Stimulated activated naive CD8-positive, alpha-beta T cell treated with anti-CD3 and anti-CD28 coated beads, Interleukin-15, Interleukin-2, amounts not matched to agents 100 U/mL and 50 U/mL, for 24 hours (primary cell): ENCODE measurements at regions not wholly inside any gene's neighbourhood (a gene's known extent, or its start where the extent isn't known, plus 50 kb on each side); places are given as distances from the start of the nearest gene placed in this dataset.

Experiments
- ATAC-seq: fragments of 150-1000 bp; cut with Tn5 transposase; one replicate; pipeline ENCODE4 v1.10.0; 2021
- DNase-seq: peaks from one replicate; pipeline ENCODE4 v3.0.0; 2021

DNA sequence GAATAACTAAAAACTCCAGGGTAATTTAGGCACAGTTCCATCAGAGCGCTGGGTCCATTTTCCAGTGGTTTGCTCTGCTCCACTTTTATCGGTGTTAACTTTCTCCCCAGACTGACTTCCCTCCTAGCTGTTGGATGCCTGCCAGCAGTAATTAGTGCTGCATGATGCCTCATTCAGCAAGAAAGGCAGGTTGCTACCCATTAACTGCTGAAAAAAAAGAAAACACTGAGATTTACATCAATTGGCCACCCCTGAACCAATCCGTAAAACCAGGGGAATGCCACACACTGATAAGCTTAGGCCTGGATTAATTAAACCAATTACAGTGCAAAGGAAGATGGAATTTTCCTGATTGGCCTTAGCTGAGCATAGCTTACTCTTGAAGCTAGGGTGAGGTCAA is 182.4 kb upstream of the CXXC4 start:
- no peak for ATAC-seq
- DNase-seq: no peak

- ATAC-seq (no peak), DNase-seq (no peak)
Measured at GRCh38 chr4:104682311-104682710, 187.6 kb upstream of the CXXC4 start.

DNA sequence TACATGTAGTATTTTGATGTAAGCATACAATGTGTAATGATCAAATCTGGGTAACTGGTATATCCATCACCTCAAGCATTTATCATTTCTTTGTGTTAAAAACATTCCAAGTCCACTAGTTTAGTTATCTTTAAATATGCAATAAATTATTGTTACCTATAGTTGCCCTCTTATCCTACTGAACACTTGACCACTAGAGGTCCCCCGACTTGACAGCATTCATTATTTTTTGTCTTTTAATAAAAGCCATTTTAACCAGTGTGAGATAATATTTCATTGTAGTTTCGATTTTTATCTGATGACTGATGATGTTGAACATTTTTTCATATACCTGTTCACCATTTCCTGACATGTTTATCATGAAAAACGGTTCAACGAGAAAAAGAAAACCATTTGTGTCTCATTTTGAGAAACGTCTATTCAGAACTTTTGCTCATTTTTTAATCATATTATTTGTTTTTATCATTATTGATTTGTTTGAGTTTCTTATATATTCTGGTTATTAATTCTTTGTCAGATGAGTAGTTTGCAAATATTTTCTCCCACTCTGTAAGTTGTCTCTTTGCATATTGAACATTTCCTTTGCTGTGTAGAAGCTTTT is 199.0 kb upstream of the CXXC4 start:
- DNase-seq (no peak), ATAC-seq (no peak)

- ATAC-seq: no peak
Measured at GRCh38 chr4:104716584-104716983, 221.9 kb upstream of the CXXC4 start.

GRCh38 chr4:104719539-104720230 is 225.0 kb upstream of the CXXC4 start:
- DNase-seq (no peak), ATAC-seq (no peak)

More at GRCh38 chr4:104716584-104716983, 221.9 kb upstream of the CXXC4 start:
- DNase-seq: no peak

DNA sequence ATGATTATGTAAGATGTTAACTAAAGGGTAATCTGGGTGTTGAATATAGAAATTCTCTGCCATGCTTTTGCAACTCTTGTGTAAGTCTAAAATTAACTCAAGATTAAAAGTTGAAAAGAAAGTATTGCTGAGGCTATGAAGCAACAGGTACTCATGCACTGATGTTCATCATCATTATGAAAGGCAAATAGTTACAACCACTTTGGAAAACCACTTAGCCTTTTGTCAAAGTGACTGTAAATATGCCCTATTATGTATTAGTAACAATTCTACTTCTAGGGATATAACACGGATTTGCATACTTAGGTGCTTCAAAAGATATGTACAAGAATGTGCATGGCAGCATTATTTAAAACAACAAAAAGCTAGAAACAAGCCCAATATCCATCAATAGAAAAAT is 227.8 kb upstream of the CXXC4 start:
- DNase-seq (no peak), ATAC-seq (no peak)

GRCh38 chr4:104726002-104726401 is 231.3 kb upstream of the CXXC4 start:
- DNase-seq (no peak), ATAC-seq (no peak)

DNA sequence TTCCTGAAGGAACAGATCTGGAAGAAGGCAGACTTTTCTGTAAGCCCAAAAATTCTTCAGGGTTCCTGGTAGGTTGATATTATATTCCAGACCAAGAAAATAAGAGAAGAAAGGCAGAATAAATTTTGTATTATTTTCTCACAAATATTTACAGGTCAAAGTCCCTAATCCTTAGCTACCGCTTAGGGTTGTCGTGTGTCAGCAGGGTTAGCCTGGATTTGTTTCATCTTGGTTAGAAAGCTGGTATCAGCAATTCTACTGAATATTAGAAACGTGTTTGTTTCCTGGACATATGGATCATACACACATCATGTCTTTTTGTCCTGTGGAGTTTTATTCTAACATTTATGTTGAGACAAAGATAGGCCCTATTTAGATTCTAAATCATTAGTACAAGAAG is 232.9 kb upstream of the CXXC4 start:
- no peak for DNase-seq
- ATAC-seq: no peak

DNA sequence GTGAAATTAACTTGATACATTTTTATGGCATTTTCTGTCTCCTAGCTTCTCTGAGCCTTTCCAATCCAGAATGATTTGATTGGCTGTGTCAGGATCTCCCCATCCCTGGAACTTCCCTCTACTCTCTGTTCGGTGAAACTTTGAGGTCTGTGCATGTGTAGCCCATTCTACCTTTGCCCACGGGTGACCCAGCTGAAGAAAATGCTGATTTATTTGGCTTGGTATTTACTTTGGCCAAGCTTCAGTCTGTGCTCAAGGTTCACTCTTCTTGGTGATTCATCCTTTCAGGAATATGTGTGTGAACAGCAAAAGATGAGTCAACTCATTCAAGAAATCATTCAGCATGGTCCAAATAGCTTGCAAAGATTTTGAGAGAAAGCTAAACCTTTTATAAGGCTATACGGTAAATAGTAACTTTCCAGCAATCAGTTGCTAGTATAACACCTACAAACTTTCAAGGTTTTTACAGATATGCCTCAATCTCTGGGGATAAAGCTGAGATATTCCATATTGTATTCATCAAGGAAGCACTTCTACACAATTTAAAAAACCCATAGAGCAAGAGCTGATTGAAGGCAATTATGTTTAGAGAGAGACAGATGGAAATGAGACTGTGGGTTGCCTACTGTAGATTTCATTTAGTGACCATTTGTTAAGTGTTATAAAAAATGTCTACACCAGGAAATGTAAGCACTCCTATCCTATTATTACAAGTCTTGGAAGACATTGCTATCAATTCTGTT is 233.9 kb upstream of the CXXC4 start:
- peak; percentile 32 for ATAC-seq
- DNase-seq: no peak

DNA sequence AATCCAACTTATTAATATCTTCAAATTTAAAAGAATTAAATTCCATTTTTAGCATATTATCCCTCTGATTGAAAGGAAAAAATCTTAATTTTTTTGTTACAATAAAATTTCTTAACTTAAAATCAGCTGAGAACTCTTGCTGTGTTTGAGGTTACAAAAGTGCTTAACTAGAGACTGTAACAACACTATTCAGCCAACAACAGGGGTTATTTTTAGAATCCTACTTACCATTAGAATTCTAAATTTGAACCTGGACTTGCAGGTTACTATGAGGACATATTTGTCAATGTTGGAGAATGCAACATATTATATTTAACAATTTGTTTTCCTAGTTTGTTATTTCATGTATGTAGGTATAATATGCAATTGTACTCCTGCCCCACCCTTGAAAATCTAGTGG is 238.1 kb upstream of the CXXC4 start:
- DNase-seq (no peak), ATAC-seq (no peak)

GRCh38 chr4:104735174-104735573 is 240.5 kb upstream of the CXXC4 start:
- ATAC-seq (no peak), DNase-seq (no peak)

DNA sequence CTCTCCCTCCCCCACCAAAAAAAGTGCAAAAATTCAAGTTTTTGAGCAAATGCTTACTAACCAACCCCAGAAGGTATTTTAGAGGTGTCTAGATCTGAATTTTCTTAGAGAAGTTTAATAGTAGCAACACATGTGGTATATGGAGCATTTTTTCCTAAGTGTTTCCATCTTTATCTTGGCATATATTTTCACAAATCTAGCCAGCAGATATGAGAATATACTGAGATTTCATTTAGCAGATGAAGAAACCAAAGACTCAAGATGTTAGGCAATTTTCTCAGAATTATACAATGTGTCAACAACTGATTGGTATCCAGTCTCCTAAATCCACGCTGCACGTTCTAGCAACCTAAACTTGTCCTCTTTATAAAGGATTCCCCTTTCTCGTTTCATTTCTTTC is 245.5 kb upstream of the CXXC4 start:
- ATAC-seq: no peak
- DNase-seq: no peak

- ATAC-seq (no peak), DNase-seq (no peak)
Measured at GRCh38 chr4:104743215-104743653, 248.5 kb upstream of the CXXC4 start.

DNA sequence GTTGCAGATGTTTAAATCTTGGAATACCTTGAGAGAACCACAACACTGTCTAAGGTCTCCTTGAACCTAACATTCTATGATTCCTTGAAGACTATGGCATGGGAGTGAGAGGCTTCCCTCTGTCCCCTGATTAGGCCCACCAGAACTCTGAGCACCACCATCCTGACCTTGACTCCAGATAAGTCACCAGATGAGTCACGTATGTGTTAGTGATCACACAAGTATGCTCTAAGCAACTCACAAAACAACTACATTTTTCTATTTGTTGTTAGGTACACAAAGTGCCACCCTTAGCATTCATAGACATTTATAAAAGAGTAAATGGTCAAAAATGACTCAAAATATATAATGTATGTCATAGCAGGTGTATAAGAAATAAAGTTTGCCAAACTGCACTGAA is 252.9 kb upstream of the CXXC4 start:
- ATAC-seq (no peak), DNase-seq (no peak)

GRCh38 chr4:104749062-104749461 is 254.4 kb upstream of the CXXC4 start:
- ATAC-seq: peak; percentile 84
- no peak for DNase-seq

GRCh38 chr4:104750008-104750407 is 255.3 kb upstream of the CXXC4 start:
- ATAC-seq (no peak), DNase-seq (no peak)

- ATAC-seq: no peak
- no peak for DNase-seq
Measured at GRCh38 chr4:104751468-104751867, 256.8 kb upstream of the CXXC4 start.

DNA sequence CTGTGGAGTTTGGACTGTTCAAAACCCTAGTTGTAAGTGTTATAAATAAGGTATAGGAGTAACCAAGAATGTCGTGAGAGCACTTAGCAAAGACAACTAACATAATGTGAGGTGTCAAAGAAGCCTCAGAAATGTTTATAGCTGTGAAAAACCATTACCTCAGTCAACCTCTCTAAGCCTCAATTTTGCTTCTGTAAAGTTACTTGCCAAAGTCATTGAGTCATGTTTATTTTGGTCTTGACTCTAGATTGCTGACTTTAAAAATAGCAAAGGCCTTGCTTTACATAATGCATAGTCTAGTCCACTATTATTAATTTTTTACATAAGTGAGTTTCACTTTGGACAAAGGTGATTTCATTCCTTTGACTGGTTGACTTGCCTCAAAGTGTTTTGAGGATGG is 257.6 kb upstream of the CXXC4 start:
- ATAC-seq (no peak), DNase-seq (no peak)

- ATAC-seq (no peak), DNase-seq (no peak)
Measured at GRCh38 chr4:104756837-104757236, 262.1 kb upstream of the CXXC4 start.

DNA sequence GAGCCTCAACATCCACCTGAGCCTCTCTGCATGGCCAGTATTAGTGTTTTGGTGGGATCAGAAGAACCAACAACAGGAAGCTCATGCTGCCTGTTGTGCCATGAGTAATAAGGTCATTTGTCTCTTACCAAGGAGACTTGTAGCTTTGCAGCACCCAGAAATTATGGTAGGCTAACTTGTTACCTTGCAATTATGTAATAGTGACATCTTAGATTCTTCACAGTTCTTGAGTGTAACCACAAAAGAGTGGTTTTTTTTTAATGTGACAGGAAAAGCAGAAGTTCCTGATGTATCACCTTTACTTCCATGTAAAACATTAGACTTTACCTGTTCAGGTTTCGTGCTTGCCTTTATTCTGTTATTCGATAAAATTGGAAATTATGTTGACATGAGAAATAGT is 263.9 kb upstream of the CXXC4 start:
- ATAC-seq (no peak), DNase-seq (no peak)

GRCh38 chr4:104763554-104764222 is 269.0 kb upstream of the CXXC4 start:
- ATAC-seq (no peak), DNase-seq (no peak)

- ATAC-seq: no peak
- no peak for DNase-seq
Measured at GRCh38 chr4:104766676-104767075, 272.0 kb upstream of the CXXC4 start.

DNA sequence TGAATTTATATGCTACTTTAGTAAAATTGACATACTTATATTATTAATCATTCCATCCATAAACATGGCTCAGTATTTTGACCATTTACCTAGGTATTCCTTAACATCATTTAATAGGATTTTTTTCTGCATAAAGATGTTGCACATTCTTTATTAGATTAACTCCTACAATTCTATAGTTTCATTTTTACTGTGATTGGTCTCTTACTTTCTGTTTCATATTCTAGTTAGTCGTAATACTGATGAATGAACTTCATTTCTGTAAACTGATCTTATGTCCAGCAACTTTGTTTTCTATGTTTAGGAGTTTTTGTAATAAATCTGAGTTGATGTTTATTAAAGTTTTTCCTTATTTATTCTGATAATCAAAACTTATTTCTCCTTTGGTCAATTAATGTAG is 278.2 kb upstream of the CXXC4 start:
- DNase-seq: no peak
- no peak for ATAC-seq
